Mucosa of descending colon (tissue), 3 donors: ENCODE measurements at regions not wholly inside any gene's neighbourhood (a gene's known extent, or its start where the extent isn't known, plus 50 kb on each side); places are given as distances from the start of the nearest gene placed in this dataset.

ENCODE experiments used
- ATAC-seq: fragments of 200-7000 bp; cut with Tn5 transposase; one replicate; pipeline ENCODE4 v1.9.1; 2020; ENCODE audit warnings: mild to moderate bottlenecking, moderate library complexity
- DNase-seq, 3 donors: peaks; one replicate each; pipeline ENCODE4 v3.0.0-alpha.2; 2020
- H3K36me3 ChIP-seq: fragments of 200-600 bp; one replicate; pipeline ENCODE4 v1.8.0; 2021; ENCODE audit warnings: low read depth, mild to moderate bottlenecking
- H3K4me1 ChIP-seq: fragments of 200-600 bp; one replicate; pipeline ENCODE4 v1.8.0; 2021; ENCODE audit warnings: low read depth, mild to moderate bottlenecking
- H3K4me3 ChIP-seq: fragments of 200-600 bp; one replicate; pipeline ENCODE4 v1.8.0; 2021; ENCODE audit warnings: mild to moderate bottlenecking
- H3K9me3 ChIP-seq: fragments of 200-600 bp; one replicate; pipeline ENCODE4 v1.8.0; 2021; ENCODE audit warnings: mild to moderate bottlenecking
- CTCF ChIP-seq: fragments of 200-600 bp; IDR thresholded peaks from one replicate; pipeline ENCODE4 v1.8.0; 2022; ENCODE audit warnings: antibody characterized with exemption, mild to moderate bottlenecking
- intact Hi-C, 2 donors: fragments of 100-400 bp; cut with DNase I in 1 of 2; cut with micrococcal nuclease in 1 of 2; formaldehyde crosslinking; loops; one replicate each; pipeline versions ENCODE4 v1.11.0 to v1.11.1; 2022; cut with DNase I, micrococcal nuclease
- donor health status: DM: no; HTN: no; CAD: no; lungs with moderate emphysema.
- donor health status: DM: no; HTN: no; CAD: no.
- donor health status: DM: no; HTN: yes; CAD: no.

GRCh38 chr1:104878203-104878909 is 1128.7 kb downstream of the AMY1C start:
- no peak overlapping the region for H3K4me3 ChIP-seq
- ATAC-seq = no peak
- no peak for DNase-seq
- no peak for TF ChIP-seq CTCF
- intact Hi-C loops = no loop called here
- no peaks in the 10 kb centered on the region for H3K9me3 ChIP-seq
- H3K4me1 ChIP-seq = no peaks in the 10 kb centered on the region
- H3K36me3 ChIP-seq = no peaks in the 10 kb centered on the region

GRCh38 chr1:104884939-104885338 is 1135.2 kb downstream of the AMY1C start:
- DNase-seq = no peak
- intact Hi-C loops = no loop called here

GRCh38 chr1:104905322-104905721 is 1155.6 kb downstream of the AMY1C start:
- no peak for TF ChIP-seq CTCF
- H3K4me3 ChIP-seq = no peak overlapping the region
- intact Hi-C loops = no loop called here
- no peak for DNase-seq
- no peak for ATAC-seq
- H3K4me1 ChIP-seq = no peaks in the 10 kb centered on the region
- no peaks in the 10 kb centered on the region for H3K36me3 ChIP-seq
- H3K9me3 ChIP-seq = peaks cover 5% of the 10 kb centered on the region

More at GRCh38 chr1:104884939-104885338, 1135.2 kb downstream of the AMY1C start:
- no peak for ATAC-seq
- Histone ChIP-seq H3K9me3 (no peaks in the 10 kb centered on the region), H3K4me1 (no peaks in the 10 kb centered on the region), H3K36me3 (no peaks in the 10 kb centered on the region), H3K4me3 (no peak overlapping the region)
- TF ChIP-seq CTCF = no peak

- Histone ChIP-seq H3K4me1 (no peaks in the 10 kb centered on the region), H3K4me3 (no peak overlapping the region), H3K36me3 (no peaks in the 10 kb centered on the region), H3K9me3 (peaks cover 5% of the 10 kb centered on the region)
- TF ChIP-seq CTCF = no peak
- intact Hi-C loops = no loop called here
- no peak for ATAC-seq
- DNase-seq = no peak
Measured at GRCh38 chr1:104906141-104906540, 1156.4 kb downstream of the AMY1C start.

- ATAC-seq = no peak
- TF ChIP-seq CTCF = no peak
- no peak overlapping the region for H3K4me3 ChIP-seq
- H3K36me3 ChIP-seq = no peaks in the 10 kb centered on the region
- DNase-seq = no peak
- H3K4me1 ChIP-seq = no peaks in the 10 kb centered on the region
- intact Hi-C loops = no loop called here
- no peaks in the 10 kb centered on the region for H3K9me3 ChIP-seq
Measured at GRCh38 chr1:104919188-104919587, 1169.5 kb downstream of the AMY1C start.

- Histone ChIP-seq H3K4me3 (no peak overlapping the region), H3K4me1 (no peaks in the 10 kb centered on the region), H3K36me3 (no peaks in the 10 kb centered on the region), H3K9me3 (no peaks in the 10 kb centered on the region)
- TF ChIP-seq CTCF = no peak
- no peak for ATAC-seq
- DNase-seq = no peak
- intact Hi-C loops = no loop called here
Measured at GRCh38 chr1:104921525-104921924, 1171.8 kb downstream of the AMY1C start.
